UCSD-AML1 (cell line): ENCODE measurements at regions not wholly inside any gene's neighbourhood (a gene's known extent, or its start where the extent isn't known, plus 50 kb on each side); places are given as distances from the start of the nearest gene placed in this dataset.
"Not testable (repeated sequence)": the region's sequence is repeated elsewhere in the genome, so short reads cannot be mapped to it uniquely, and the experiment has no call there.

Experiments
- DNase-seq: peaks from one replicate; lab custom pipeline; 2025; ENCODE audit not compliant: unreplicated experiment; lab: John Stamatoyannopoulos, UW

DNA sequence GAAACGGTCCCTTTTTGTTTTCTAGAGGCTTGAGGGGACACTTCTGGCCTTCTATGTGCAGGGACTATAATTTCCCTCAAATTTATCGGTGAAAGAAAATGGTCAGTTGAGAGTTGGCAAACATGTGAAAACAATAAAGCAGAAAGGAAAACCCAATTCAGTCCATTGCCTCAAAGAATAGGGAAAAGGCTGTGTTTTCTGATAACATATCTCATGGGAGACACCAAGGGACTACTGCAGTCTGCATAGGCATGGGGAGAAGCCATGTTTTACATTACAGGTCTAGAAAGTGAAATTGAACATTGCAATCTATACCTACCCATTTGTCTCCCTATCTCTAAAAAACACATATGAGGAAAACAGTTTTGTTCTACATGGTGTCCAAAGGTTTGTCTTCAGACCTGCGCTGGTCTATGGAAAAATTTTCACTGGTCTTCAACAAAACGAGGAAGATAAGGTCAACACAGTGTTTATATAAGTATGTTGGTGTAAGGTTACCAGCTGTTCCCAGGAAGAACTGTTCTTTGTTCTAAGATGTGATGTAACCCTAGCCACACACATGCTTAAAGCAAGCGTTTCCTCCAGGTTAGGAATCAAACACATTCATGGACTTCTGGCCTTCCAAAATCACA is 179.7 kb downstream of the MREG start:
- no peak for DNase-seq

DNA sequence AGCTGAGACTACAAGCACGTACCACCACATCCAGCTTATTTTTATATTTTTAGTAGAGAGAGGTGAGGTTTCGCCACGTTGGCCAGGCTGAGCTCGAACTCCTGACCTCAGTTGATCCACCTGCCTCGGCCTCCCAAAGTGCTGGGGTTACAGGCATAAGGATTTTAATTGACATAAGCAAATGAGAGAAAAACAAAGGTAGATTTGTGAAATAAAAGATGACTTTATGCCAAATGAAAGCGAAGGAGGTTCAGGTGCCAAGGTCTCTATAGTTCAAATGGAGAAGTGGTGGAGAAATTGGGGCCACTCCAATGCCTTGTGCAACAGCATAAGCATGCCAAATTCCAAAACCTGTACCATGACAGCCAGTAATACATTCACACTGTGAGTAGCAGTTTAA is 180.6 kb downstream of the MREG start:
- no peak for DNase-seq

DNA sequence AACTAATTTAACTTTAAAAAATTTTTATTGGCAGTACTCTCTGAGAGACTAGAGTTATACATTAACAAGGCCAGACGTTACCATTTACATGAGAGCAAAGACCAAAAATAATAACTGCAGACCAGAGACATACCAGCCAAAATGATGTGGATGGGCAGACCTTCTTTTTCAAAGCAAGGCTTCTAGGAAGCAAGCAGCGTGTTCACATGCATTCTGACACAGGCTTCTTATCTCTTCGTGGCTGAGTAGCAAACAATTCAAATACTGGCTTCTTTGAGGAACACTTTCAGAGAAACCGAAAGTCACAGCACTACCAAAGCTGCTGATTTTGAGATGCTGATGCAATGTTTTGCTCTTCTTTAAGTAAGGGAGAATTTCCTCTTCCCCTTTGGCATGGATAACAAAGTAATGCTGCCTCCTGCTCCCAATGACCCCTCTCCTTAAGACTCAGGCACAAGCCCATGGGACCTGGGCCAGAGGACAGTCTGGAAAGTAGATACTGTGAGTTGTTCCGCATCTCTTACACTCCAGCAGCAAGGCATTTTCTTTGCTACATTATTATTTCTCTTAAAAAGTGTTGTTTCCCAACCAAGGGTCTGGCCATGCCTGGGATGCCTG is 181.9 kb downstream of the MREG start:
- no peak for DNase-seq

DNA sequence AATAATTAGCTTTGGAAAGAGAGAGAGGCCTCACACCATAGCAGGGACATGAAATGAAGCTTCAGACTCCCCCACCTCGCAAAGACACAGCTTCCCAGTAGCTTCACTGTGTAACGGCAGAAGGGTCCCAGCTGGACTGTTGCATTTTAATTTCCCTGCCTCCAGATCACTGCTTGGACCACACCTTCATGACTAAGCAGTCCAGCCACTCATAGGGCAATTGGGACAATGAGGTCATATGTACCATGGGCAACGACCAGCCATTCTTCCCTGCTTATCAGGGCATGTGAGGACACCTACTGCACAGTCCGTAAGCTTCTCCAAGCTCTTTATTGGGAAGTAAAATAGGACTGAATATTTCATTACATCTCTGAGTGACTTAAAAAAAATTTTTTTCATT is 183.0 kb downstream of the MREG start:
- DNase-seq = no peak

DNA sequence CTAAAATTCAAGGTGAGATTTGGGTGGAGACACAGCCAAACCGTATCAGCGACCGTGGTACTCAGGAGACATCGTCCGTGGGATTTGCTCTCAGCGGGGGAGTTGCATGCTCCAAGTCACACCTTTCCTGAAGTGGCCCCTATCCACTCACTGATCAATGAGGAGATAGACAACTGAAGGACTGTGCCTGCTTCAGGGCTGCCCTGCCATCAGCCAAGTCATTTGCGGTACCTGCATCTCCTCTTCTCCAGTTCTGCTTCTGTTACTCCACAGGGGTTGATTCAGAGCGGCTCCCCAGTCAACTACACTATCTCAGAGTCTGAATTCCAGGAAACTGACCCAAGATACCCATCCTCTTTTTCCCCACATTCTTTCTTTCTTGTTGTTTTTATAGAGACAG is 184.1 kb downstream of the MREG start:
- DNase-seq = no peak

DNA sequence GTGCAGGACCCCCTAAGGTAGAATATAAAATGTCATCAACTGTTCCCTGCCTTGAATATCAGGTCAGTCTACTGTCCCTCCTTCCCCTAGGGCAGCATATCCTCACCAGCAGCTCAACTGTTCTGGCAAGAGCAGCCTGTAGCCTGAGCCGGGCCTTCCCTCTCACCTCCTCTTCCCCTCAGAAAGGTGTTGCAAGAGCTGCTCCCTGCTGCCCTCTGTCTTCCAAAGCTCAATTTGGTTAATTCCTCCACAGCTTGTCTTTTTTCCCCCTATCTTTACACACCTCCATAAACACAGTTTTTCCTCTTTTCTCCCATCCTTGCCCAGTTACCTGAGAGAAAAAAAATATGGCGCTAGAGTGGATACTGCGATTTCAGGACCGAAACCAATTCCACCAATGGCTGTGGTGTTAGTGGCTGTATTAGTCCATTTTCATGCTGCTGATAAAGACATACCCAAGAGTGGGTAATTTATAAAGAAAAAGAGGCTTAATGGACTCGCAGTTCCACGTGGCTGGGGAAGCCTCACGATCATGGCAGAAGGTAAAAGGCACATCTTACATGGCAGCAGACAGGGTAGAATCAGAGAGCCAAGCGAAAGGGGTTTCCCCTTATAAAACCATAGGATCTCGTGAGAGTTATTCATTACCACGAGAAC is 184.7 kb downstream of the MREG start:
- DNase-seq = peak; percentile 25

DNA sequence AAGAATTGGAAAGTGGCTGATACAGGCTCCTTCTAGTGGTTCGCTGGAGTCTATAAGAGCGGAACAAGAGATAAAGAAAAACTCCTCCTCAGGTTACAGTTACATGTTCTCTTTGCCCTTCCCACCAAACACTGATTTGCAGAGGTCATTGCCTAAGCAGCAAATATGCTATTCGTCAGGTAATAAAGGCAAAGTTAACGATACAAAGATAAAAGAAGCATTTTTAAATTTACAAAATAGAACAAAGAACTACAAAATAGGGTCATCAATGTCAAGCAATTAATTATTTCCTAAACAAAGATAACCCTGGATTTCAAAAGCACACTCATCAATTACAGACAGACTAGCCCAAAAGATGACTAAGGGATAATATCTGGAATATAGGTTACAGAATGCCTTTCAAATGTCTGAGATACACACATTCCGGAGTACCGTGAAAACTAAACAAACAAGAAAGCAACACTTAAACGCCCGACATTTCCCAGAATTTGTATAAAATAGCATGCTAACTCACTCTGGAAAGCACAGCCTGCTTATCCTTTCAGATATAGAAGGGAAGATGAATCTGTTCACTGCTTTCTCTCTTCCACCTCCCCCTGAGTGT is 186.4 kb downstream of the MREG start:
- no peak for DNase-seq

DNA sequence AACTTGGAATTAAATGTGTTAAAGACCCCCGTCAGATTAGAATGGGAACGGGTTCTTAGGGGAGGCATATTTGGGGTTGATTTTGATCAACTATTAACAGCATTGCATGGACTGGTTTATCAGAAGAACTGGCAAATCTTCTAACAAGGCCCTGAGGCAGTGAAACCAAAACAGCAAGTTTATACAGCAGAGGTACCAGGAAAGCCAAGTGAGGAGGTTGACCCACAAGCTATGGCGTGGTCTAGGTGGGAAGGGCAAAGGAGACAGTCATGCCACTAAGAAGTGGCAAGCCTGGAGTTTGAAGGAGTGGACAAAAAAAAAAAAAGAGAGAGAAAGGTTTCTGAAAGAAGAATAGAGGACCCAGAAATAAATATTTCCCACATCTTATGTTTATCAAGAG is 187.0 kb downstream of the MREG start:
- DNase-seq = no peak

DNA sequence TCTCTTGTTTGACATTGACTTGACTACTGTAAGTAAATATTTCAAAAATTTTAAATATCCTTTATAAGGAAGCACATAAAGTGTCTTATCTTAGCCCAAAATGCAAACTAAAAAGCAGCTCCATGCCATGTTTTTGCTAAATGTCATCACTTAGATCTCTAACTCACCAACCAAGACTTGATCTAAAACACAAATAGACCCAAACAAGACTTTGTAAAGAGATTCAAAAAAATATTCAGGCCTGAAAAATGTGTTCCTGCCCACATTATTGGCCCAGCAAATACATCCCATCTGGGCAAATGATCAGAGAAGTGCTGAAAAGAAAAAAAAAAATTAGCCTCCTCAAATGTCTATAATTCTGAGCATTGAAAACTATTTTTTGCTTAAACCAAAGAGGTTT is 187.6 kb downstream of the MREG start:
- DNase-seq = no peak

DNA sequence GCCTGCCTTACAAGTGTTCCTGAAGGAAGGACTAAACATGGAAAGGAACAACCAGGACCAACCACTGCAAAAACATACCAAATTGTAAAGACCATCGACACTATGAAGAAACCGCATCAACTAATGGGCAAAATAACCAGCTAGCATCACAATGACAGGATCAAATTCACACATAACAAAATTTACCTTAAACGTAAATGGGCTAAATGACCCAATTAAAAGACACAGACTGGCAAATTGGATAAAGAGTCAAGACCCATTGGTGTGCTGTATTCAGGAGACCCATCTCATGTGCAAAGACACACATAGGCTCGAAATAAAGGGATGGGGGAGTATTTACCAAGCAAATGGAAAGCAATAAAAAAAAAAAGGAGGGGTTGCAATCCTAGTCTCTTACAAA is 192.1 kb downstream of the MREG start:
- not testable (repeated sequence) for DNase-seq

DNA sequence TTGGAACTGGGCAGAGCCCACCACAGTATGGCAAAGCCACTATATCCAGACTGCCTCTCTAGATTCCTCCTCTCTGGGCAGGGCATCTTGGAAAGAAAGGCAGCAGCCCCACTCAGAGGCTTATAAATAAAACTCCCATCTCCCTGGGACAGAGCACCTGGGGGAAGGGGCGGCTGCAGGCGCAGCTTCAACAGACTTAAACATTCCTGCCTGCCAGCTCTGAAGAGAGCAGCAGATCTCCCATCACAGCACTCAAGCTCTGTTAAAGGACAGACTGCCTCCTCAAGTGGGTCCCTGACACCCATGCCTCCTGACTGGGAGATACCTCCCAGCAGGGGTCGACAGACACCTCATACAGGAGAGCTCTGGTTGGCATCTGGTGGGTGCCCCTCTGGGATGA is 193.6 kb downstream of the MREG start:
- not testable (repeated sequence) for DNase-seq

DNA sequence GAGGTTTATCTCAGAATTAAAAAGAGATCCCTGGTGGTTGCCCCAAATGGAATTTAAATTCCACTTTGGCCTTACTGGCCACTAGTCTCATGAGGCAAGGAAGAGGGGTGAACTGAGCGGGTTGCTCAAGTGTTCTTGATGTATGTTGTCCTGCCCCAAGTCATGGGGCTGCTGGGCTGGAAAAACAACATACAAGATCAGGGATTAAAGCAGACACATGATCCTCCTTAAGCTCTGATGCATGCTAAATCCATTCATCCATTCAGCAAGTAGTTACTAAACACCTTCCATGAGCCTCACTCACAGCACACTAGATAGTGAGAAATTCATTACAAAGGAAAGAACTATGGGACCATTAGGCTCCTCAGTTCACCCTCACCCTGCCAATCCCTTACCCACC is 196.3 kb downstream of the MREG start:
- DNase-seq = no peak

DNA sequence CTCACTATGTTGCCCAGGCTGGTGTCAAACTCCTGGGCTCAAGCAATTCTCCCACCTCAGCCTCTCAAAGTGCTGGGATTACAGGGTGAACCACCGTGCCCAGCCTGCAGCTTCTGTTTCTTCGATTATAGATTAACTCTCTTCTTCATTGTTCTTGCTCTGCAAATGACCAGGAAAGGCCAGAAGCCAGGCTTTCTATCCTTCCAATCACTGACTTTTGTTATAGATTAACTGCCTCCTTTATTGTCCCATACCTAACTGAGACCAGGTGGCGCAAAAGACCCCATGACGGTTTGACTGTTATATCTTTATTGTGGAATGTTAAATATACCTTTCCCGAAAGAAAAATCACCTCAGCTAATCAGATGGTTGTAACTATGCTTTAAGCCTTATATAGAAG is 196.9 kb downstream of the MREG start:
- DNase-seq = no peak

DNA sequence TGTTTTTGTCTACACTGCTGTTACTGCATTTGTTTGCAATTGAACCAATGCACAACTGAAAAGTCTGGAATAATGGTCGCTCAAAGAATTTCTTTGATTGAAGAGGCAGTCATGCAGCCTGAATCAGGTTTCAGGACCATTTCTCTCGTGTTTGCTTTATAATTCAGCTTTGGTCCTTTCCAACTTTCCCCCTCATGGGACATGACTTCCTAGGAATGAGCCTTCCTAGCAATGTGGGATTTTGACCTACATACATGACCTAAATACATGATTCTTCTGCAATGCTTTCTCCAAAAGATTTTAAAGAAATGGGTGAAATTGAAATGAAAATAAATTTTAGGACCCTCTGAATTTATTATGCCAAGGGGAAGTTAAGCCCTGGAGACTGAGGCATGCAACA is 197.4 kb downstream of the MREG start:
- no peak for DNase-seq

DNA sequence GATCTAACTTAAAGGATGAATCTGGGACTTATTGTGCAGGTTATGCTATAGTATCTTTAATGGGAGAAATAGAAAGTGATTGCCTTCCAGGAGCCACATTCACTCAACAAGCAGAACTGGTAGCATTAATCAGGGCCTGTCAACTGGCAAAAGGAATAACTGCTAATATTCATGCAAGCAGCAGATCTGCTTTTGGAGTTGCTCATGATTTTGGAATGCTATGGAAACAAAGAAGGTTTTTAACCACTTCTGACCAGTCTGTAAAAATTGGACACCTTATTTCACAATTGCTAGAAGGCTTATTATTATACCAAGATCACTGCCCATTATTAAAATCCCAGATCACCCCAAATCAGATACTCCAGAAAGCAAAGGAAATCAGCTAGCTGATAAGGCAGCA is 200.4 kb downstream of the MREG start:
- no peak for DNase-seq

DNA sequence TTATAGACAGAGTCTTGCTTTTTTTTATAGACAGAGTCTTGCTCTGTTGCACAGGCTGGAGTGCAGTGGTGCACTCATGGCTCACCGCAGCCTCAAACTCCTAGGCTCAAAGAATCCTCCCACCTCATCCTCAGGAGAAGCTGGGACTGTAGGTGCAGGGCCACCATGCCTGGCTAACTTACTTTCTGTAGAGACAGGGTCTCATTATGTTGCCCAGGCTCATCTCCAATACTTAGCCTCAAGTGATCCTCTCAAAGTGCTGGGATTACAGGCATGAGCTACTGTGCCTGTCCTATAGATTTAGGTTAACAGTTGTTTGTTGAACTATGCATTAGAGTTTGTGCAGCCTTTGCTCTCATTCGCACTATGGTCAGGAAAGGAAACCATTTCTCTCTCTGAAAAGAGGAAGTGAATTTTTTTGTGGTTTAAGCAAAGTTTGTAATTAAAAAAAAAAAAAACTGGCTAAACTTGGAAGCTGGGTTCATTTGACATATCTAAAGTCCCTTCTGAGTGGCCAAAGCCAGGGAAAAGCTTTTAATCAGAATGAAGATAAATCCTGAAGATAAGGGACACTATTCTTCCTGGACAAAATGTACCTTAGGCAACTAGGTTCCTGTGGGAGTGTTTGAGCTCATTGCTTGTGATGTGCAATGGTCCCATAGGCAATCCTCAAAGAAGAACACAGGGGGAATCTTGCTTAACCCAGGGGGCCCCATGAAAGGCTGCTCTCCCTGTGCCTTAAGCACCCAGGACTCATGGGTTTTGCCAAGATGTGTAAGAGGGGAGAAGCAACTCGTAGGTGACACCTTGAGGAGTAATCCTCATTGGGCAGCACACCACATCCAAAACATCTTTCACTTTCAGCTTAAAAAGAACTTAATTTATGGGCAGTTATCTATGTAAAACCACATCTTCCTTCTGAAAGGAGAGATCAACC is 201.7 kb downstream of the MREG start:
- no peak for DNase-seq

DNA sequence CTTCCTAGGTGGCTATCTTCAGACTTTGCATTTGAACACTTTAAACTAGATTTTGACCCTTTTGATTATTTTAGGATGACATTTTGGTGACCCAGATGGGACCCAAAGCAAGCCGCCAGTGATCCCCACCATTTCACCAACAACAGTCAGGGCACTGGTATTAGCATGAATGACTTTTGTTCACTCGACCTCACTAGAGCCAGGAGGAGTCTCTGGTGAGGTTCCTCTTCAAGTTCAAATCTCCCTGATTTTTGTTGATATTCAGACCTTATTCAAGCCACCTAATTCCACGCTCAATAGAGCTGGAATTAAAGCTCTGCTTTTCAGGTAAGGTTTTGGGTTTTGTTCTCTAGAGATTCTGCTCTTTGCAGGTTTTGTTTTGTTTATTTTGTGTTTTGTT is 202.3 kb downstream of the MREG start:
- no peak for DNase-seq

DNA sequence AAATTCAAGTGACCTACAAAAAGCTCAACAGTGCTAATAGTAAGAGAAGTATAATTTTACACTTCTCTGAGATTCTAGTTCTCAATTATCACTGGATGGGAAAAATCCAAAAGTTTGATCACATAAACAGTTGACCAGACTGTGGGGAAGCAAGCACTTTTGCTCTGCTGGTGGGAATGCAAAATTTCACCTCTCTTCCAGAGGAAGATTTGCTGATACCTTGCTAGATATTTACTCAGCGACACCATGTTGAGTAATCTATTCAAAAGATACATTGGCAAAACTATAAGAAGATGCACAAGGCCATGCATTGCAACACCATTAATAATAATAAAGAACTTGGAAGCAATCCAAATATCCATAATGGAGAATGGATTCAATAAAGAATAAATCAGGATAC is 204.4 kb downstream of the MREG start:
- no peak for DNase-seq

DNA sequence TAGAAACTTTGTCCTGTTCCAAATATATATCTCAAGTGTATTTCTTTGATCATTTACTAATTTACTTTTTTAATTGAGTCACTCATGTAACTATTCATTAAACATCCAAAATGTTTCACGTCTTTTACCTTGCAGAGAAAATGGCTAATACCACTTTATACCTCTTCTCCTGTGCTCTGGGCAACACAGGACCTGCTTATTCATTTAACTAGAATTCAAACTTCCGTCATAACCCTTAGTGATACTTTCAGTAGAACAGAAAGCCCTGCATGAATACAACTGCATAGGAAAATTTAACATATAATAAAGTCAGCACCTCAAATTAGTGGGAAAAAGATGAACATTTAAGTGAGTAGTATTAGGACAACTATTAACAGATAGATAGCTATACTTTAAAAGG is 205.2 kb downstream of the MREG start:
- DNase-seq = no peak

DNA sequence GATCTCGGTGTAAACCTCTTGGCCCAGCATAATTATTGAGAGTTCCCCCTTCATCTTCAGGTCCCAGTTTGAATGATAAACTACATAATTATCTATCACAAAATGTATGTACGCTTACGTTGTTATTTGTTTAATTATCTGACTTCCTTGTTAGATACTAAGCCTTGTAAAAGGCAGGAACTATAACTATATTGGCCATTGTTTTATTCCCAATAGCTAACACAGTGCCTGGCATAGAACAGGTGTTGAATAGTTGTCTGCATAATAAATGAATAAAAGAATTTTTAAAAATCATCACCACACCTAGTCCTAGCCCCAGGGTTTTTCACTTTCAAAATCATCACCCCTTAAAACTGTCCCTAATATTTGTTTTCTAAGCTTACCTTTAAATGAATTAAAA is 207.9 kb downstream of the MREG start:
- no peak for DNase-seq

DNA sequence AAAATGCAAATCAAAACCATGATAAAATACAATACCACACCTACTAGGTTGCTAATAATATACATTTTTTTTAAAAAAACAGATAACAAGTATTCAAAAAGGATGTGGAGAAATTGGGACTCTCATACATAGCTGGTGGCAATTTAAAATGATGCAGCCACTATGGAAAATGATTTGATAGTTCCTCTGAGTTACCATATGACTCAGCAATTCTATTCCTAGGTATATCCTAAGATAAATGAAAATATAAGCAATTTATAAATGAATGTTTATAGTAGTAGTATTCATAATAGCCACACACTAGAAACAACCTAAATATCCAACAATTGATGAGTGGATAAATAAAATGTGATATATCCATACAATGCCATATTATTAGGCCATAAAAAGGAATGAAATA is 210.2 kb downstream of the MREG start:
- no peak for DNase-seq
